Neural cell (in vitro differentiated cells): ENCODE measurements at regions not wholly inside any gene's neighbourhood (a gene's known extent, or its start where the extent isn't known, plus 50 kb on each side); places are given as distances from the start of the nearest gene placed in this dataset.

Experiments
- MXI1 ChIP-seq: fragments of 450-650 bp; conservative IDR thresholded peaks from 2 replicates; pipeline ENCODE4 v1.6.1; 2014; ENCODE audit warnings: antibody characterized with exemption, mild to moderate bottlenecking; ENCODE audit not compliant: poor library complexity, severe bottlenecking
- RAD21 ChIP-seq: fragments of 450-650 bp; conservative IDR thresholded peaks from 2 replicates; pipeline ENCODE4 v1.6.1; 2014; ENCODE audit warnings: antibody characterized with exemption, mild to moderate bottlenecking, moderate library complexity
- TAF1 ChIP-seq: IDR thresholded peaks from 2 replicates; pipeline ENCODE4 v1.6.1; 2012; ENCODE audit warnings: low read depth
- TF ChIP-seq, protein P1 (sequence below): fragments of 450-650 bp; IDR thresholded peaks from 2 replicates; pipeline ENCODE4 v1.5.1; 2014; ENCODE audit warnings: antibody characterized with exemption, mild to moderate bottlenecking, moderate library complexity; ENCODE audit not compliant: poor library complexity, severe bottlenecking

DNA sequence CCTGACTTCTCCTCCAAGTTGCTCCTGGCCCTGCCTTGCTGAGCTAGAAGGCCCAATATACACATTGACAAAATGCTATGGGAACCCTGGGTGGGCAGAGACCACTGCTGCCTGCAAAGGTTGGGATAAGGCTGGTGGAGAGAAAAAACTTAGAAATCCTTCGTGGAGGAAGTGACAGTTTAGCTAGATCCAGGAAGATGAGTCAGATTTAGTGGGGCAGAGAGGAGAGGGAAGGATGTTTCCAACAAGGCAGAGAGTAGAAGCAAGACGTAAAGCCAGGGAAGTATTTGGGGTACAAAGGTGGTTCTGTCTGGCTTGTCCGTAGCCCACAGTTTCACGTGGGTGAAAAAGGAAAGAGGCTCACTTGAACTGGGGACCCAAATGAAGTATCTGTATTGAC, 69.0 kb upstream of the CLMN start:
- TF ChIP-seq MXI1: no peak
- no peak for TF ChIP-seq TAF1
- TF ChIP-seq, protein P1, sequence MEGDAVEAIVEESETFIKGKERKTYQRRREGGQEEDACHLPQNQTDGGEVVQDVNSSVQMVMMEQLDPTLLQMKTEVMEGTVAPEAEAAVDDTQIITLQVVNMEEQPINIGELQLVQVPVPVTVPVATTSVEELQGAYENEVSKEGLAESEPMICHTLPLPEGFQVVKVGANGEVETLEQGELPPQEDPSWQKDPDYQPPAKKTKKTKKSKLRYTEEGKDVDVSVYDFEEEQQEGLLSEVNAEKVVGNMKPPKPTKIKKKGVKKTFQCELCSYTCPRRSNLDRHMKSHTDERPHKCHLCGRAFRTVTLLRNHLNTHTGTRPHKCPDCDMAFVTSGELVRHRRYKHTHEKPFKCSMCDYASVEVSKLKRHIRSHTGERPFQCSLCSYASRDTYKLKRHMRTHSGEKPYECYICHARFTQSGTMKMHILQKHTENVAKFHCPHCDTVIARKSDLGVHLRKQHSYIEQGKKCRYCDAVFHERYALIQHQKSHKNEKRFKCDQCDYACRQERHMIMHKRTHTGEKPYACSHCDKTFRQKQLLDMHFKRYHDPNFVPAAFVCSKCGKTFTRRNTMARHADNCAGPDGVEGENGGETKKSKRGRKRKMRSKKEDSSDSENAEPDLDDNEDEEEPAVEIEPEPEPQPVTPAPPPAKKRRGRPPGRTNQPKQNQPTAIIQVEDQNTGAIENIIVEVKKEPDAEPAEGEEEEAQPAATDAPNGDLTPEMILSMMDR: no peak
- no peak for TF ChIP-seq RAD21
